Tibial artery (tissue), 4 donors: ENCODE measurements at regions not wholly inside any gene's neighbourhood (a gene's known extent, or its start where the extent isn't known, plus 50 kb on each side); places are given as distances from the start of the nearest gene placed in this dataset.

Experiments used
- DNase-seq, 2 donors: peaks; one replicate each; pipeline ENCODE4 v3.0.0-alpha.2; 2019
- H3K27ac ChIP-seq, 2 donors: fragments of 200-600 bp; sonication (generic) in 1 of 2; 1 replicate in 1 of 2; 2 replicates in 1 of 2; pipeline ENCODE4 v1.5.1; 2018 to 2019; ENCODE audit warnings: mild to moderate bottlenecking in 1 of 2
- H3K27me3 ChIP-seq, 2 donors: fragments of 200-600 bp; sonication (generic) in 1 of 2; one replicate each; pipeline versions ENCODE4 v1.5.1 to v1.6.0; 2016 to 2019
- H3K36me3 ChIP-seq, 3 donors: fragments of 200-600 bp; sonication (generic) in 2 of 3; one replicate each; pipeline ENCODE4 v1.5.1; 2016 to 2019; ENCODE audit warnings: mild to moderate bottlenecking in 2 of 3
- H3K4me1 ChIP-seq, 4 donors: fragments of 200-600 bp; sonication (generic) in 2 of 4; 1 replicate in 3 of 4; 2 replicates in 1 of 4; pipeline ENCODE4 v1.5.1; 2016 to 2019
- H3K4me3 ChIP-seq, 2 donors: fragments of 200-600 bp; sonication (generic) in 1 of 2; 1 replicate in 1 of 2; 2 replicates in 1 of 2; pipeline ENCODE4 v1.5.1; 2018 to 2019; ENCODE audit warnings: mild to moderate bottlenecking in 2 of 2
- H3K9me3 ChIP-seq, 3 donors: fragments of 200-600 bp; sonication (generic) in 1 of 3; one replicate each; pipeline ENCODE4 v1.5.1; 2016 to 2019
- CTCF ChIP-seq, 2 experiments: fragments of 200-600 bp in 1 of 2; fragments of 450-650 bp in 1 of 2; IDR thresholded peaks; one replicate each; pipeline ENCODE4 v1.5.1; 2017 to 2019; ENCODE audit warnings: antibody characterized with exemption in 2 of 2, mild to moderate bottlenecking in 1 of 2, moderate library complexity in 1 of 2
- intact Hi-C: fragments of 100-400 bp; cut with DNase I; formaldehyde crosslinking; loops from one replicate; pipeline ENCODE4 v1.15.0; 2023; ENCODE audit warnings: low total_unique reads

GRCh38 chr18:8899000-8899399, 193.6 kb downstream of the MTCL1 start:
- Histone ChIP-seq H3K36me3 (no peaks in the 10 kb centered on the region), H3K27ac (no peak overlapping the region), H3K27me3 (no peaks in the 10 kb centered on the region), H3K4me1 (no peaks in the 10 kb centered on the region), H3K4me3 (no peak overlapping the region), H3K9me3 (peaks cover 0 to 4% (median 0%) of the 10 kb centered on the region in 3 donors)
- no peak for DNase-seq
- intact Hi-C loops, result no loop called here
- TF ChIP-seq CTCF (IDR thresholded peaks at IDR 0.05), result no peak

- DNase-seq, result no peak
- Histone ChIP-seq H3K36me3 (no peaks in the 10 kb centered on the region), H3K4me1 (no peaks in the 10 kb centered on the region), H3K4me3 (no peak overlapping the region), H3K27me3 (no peaks in the 10 kb centered on the region), H3K27ac (no peak overlapping the region), H3K9me3 (peaks cover 0 to 4% (median 0%) of the 10 kb centered on the region in 3 donors)
- intact Hi-C loops, result no loop called here
- no peak for TF ChIP-seq CTCF (IDR thresholded peaks at IDR 0.05)
These were observed 195.2 kb downstream of the MTCL1 start for GRCh38 chr18:8900552-8900951.

GRCh38 chr18:8901019-8901418, 195.7 kb downstream of the MTCL1 start:
- no peak for TF ChIP-seq CTCF (IDR thresholded peaks at IDR 0.05)
- Histone ChIP-seq H3K4me3 (no peak overlapping the region), H3K9me3 (peaks cover 0 to 4% (median 0%) of the 10 kb centered on the region in 3 donors), H3K27me3 (no peaks in the 10 kb centered on the region), H3K36me3 (no peaks in the 10 kb centered on the region), H3K27ac (no peak overlapping the region), H3K4me1 (no peaks in the 10 kb centered on the region)
- intact Hi-C loops, result no loop called here
- DNase-seq, result no peak

- H3K27ac ChIP-seq, result no peak overlapping the region
- no peaks in the 10 kb centered on the region for H3K27me3 ChIP-seq
- no peaks in the 10 kb centered on the region for H3K4me1 ChIP-seq
- H3K36me3 ChIP-seq, result no peaks in the 10 kb centered on the region
- H3K9me3 ChIP-seq, result peaks cover 0 to 4% (median 0%) of the 10 kb centered on the region in 3 donors
- H3K4me3 ChIP-seq, result no peak overlapping the region
- no peak for DNase-seq
- intact Hi-C loops, result no loop called here
- no peak for TF ChIP-seq CTCF (IDR thresholded peaks at IDR 0.05)
These were observed 198.2 kb upstream of the NDUFV2 start for GRCh38 chr18:8904316-8904715.

GRCh38 chr18:8908792-8909510, 193.5 kb upstream of the NDUFV2 start:
- no peak for TF ChIP-seq CTCF (IDR thresholded peaks at IDR 0.05)
- no peaks in the 10 kb centered on the region for H3K27me3 ChIP-seq

More at GRCh38 chr18:8908792-8909510, 193.5 kb upstream of the NDUFV2 start:
- no peak for DNase-seq
- H3K4me3 ChIP-seq, result no peak overlapping the region
- no peaks in the 10 kb centered on the region for H3K4me1 ChIP-seq
- no peaks in the 10 kb centered on the region for H3K36me3 ChIP-seq
- intact Hi-C loops, result no loop called here
- no peak overlapping the region for H3K27ac ChIP-seq
- H3K9me3 ChIP-seq, result no peaks in the 10 kb centered on the region
